ENCODE measurements at regions not wholly inside any gene's neighbourhood (a gene's known extent, or its start where the extent isn't known, plus 50 kb on each side); places are given as distances from the start of the nearest gene placed in this dataset.

DNA sequence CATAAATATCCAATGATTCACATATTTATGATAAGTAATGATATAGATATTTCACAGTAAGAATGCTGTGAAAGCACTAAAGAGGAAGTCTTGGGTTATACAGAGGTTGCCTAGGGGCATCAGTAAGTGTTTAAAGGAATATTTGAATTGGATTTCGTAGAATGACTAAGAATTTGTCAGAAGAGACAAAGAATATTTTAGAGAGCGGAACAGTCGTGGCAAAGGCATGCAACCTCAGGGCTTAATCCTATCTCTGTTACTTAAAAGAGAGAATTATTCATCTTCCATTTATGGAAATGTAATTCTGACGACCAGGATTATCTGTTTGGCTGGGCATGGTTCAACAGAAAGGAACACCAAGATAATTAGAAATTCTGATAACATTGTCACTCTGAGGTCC lies 171.9 kb upstream of the NR5A2 start:
- Histone ChIP-seq H4K20me1 (ENCODE audit: insufficient read depth) (no peaks in the 10 kb centered on the region), H3K27me3 (ENCODE audit: insufficient read depth, low read depth) (no peaks in the 10 kb centered on the region), H3K36me3 (ENCODE audit: insufficient read depth) (no peaks in the 10 kb centered on the region), H2AFZ (ENCODE audit: low read depth) (no peak overlapping the region), H3K4me3 (IDR thresholded peaks at IDR 0.05; ENCODE audit: insufficient read depth, low read depth, low read length) (no peak overlapping the region), H3K4me2 (no peak overlapping the region), H3K79me2 (ENCODE audit: insufficient read depth, low read depth) (no peaks in the 10 kb centered on the region), H3K9ac (no peak overlapping the region), H3K4me1 (ENCODE audit: low read depth, poor library complexity, severe bottlenecking) (no peaks in the 10 kb centered on the region), H3K27ac (no peak overlapping the region)
- TF ChIP-seq, protein P1, sequence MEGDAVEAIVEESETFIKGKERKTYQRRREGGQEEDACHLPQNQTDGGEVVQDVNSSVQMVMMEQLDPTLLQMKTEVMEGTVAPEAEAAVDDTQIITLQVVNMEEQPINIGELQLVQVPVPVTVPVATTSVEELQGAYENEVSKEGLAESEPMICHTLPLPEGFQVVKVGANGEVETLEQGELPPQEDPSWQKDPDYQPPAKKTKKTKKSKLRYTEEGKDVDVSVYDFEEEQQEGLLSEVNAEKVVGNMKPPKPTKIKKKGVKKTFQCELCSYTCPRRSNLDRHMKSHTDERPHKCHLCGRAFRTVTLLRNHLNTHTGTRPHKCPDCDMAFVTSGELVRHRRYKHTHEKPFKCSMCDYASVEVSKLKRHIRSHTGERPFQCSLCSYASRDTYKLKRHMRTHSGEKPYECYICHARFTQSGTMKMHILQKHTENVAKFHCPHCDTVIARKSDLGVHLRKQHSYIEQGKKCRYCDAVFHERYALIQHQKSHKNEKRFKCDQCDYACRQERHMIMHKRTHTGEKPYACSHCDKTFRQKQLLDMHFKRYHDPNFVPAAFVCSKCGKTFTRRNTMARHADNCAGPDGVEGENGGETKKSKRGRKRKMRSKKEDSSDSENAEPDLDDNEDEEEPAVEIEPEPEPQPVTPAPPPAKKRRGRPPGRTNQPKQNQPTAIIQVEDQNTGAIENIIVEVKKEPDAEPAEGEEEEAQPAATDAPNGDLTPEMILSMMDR (conservative IDR thresholded peaks at IDR 0.05; ENCODE audit: low read depth, low read length) = no peak

DNA sequence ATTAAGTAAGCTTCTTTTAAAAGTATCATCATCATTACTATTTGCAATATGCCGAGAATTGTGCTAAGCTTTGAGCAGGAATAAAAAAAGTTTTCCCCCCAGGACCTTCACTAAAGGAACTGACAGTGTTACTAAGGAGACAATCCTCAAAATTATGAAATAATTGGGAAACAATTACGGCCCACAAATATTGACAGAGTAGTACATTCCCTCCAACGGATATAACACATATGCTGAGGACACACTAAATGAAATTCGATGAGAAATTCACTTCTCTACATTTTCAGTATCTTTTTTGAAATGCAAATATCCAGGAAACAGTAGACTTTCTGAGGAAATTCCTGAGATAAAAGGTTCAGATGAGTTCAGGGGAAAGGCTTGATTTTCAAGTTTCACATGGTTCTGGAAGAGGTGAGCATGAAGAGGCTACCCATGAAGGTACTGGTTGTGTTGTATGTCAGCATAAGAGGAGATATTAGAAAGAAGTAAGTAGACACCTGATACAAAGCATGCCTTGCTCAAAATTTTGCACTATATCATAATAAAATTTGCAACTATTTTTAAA lies 171.2 kb upstream of the NR5A2 start:
- H4K20me1 ChIP-seq (ENCODE audit: insufficient read depth) = no peaks in the 10 kb centered on the region
- H3K79me2 ChIP-seq (ENCODE audit: insufficient read depth, low read depth) = no peaks in the 10 kb centered on the region
- H3K4me2 ChIP-seq = no peak overlapping the region
- no peaks in the 10 kb centered on the region for H3K27me3 ChIP-seq (ENCODE audit: insufficient read depth, low read depth)
- H3K9ac ChIP-seq = no peak overlapping the region
- TF ChIP-seq, protein P1 (conservative IDR thresholded peaks at IDR 0.05; ENCODE audit: low read depth, low read length) = no peak
- no peak overlapping the region for H2AFZ ChIP-seq (ENCODE audit: low read depth)
- no peak overlapping the region for H3K4me3 ChIP-seq (IDR thresholded peaks at IDR 0.05; ENCODE audit: insufficient read depth, low read depth, low read length)
- H3K4me1 ChIP-seq (ENCODE audit: low read depth, poor library complexity, severe bottlenecking) = no peaks in the 10 kb centered on the region
- H3K27ac ChIP-seq = no peak overlapping the region
- no peaks in the 10 kb centered on the region for H3K36me3 ChIP-seq (ENCODE audit: insufficient read depth)

DNA sequence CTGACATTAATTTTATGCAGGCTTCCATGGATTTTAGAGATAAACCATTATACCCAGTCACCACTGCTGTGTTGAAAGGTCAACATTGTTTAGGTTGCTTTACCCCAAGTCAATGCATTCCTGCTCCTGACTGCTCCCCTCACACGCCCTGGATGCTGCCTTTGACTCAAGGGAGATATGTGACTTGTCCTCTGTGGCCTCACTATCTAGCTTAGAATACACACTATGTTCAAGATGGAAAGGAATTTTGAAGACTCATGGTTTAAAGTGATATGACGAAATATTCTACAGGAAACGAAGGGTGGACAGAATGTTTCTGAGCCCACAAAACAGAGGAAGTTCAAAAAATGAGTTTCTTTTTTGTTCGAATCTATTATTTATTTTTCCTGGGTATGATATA lies 170.4 kb upstream of the NR5A2 start:
- Histone ChIP-seq H3K27ac (no peak overlapping the region), H3K4me2 (no peak overlapping the region), H3K79me2 (ENCODE audit: insufficient read depth, low read depth) (no peaks in the 10 kb centered on the region), H3K4me1 (ENCODE audit: low read depth, poor library complexity, severe bottlenecking) (no peaks in the 10 kb centered on the region), H3K27me3 (ENCODE audit: insufficient read depth, low read depth) (no peaks in the 10 kb centered on the region), H3K9ac (no peak overlapping the region), H4K20me1 (ENCODE audit: insufficient read depth) (no peaks in the 10 kb centered on the region), H2AFZ (ENCODE audit: low read depth) (no peak overlapping the region), H3K4me3 (IDR thresholded peaks at IDR 0.05; ENCODE audit: insufficient read depth, low read depth, low read length) (no peak overlapping the region), H3K36me3 (ENCODE audit: insufficient read depth) (no peaks in the 10 kb centered on the region)
- TF ChIP-seq, protein P1 (conservative IDR thresholded peaks at IDR 0.05; ENCODE audit: low read depth, low read length) = no peak

DNA sequence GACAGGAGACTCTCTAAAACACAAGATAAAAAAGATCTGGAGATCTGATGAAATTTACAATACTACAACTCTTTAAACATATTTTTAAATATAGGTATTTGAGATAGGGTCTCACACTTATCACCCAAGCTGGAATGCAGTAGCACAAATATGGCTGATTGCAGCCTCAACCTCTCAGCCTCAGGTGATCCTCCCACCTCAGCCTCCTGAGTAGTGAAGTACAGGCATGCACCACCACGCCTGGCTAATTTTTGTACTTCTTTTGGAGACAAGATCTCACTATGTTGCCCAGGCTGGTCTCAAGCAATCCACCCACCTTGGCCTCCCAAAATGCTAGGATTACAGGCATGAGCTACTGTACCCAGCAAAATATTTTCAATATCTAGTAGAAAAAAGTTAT lies 170.0 kb upstream of the NR5A2 start:
- TF ChIP-seq, protein P1 (conservative IDR thresholded peaks at IDR 0.05; ENCODE audit: low read depth, low read length) = no peak
- Histone ChIP-seq H3K9ac (no peak overlapping the region), H3K27me3 (ENCODE audit: insufficient read depth, low read depth) (no peaks in the 10 kb centered on the region), H2AFZ (ENCODE audit: low read depth) (no peak overlapping the region), H3K27ac (no peak overlapping the region), H3K36me3 (ENCODE audit: insufficient read depth) (no peaks in the 10 kb centered on the region), H3K4me2 (no peak overlapping the region), H3K4me1 (ENCODE audit: low read depth, poor library complexity, severe bottlenecking) (no peaks in the 10 kb centered on the region), H3K79me2 (ENCODE audit: insufficient read depth, low read depth) (no peaks in the 10 kb centered on the region), H4K20me1 (ENCODE audit: insufficient read depth) (no peaks in the 10 kb centered on the region), H3K4me3 (IDR thresholded peaks at IDR 0.05; ENCODE audit: insufficient read depth, low read depth, low read length) (no peak overlapping the region)
